ENCODE measurements at regions not wholly inside any gene's neighbourhood (a gene's known extent, or its start where the extent isn't known, plus 50 kb on each side); places are given as distances from the start of the nearest gene placed in this dataset.

GRCh38 chr20:63082308-63082938 is 75.7 kb upstream of the BHLHE23 start (continued):
- TF ChIP-seq NR2C2 (CRISPR knock-in tag; IDR thresholded peaks at IDR 0.05; ENCODE audit: borderline replicate concordance) (0 out of 2 replicates have a peak, but pooled peaks have one; percentile 36), THAP11 (CRISPR knock-in tag; IDR thresholded peaks at IDR 0.05) (peak; percentile 63), ZNF282 (IDR thresholded peaks at IDR 0.05; ENCODE audit: partially characterized antibody) (no peak), FOXM1 (CRISPR knock-in tag; IDR thresholded peaks at IDR 0.05) (0 out of 2 replicates have a peak, but pooled peaks have one; percentile 65), MEIS1 (CRISPR knock-in tag; IDR thresholded peaks at IDR 0.05; ENCODE audit: borderline replicate concordance) (peak; percentile 82; the same call in 1 of the 2 replicates), TEAD3 (CRISPR knock-in tag; optimal IDR thresholded peaks at IDR 0.05; ENCODE audit: borderline replicate concordance) (peak; percentile 50), SMAD9 (CRISPR knock-in tag; IDR thresholded peaks at IDR 0.05) (peak; percentile 92; the same call in 1 of the 2 replicates), HOXD1 (CRISPR knock-in tag; IDR thresholded peaks at IDR 0.05) (peak; percentile 93), HDAC6 (IDR thresholded peaks at IDR 0.05; ENCODE audit: low read depth, low read length) (no peak), SMYD3 (CRISPR knock-in tag; IDR thresholded peaks at IDR 0.05) (no peak), ZNF629 (CRISPR knock-in tag; conservative IDR thresholded peaks at IDR 0.05) (no peak), MEIS2 (CRISPR knock-in tag; IDR thresholded peaks at IDR 0.05) (peak; percentile 97), TFE3 (CRISPR knock-in tag; IDR thresholded peaks at IDR 0.05) (peak; percentile 90), MED8 (CRISPR knock-in tag; IDR thresholded peaks at IDR 0.05; ENCODE audit: insufficient replicate concordance) (no peak), ZNF101 (CRISPR knock-in tag; IDR thresholded peaks at IDR 0.05; ENCODE audit: borderline replicate concordance, low read depth) (no peak), IKZF4 (CRISPR knock-in tag; IDR thresholded peaks at IDR 0.05; ENCODE audit: borderline replicate concordance, low read depth, not compliant biosample characterization) (peak; percentile 98), TRIM22 (IDR thresholded peaks at IDR 0.05) (no peak), ARHGAP35 (CRISPR knock-in tag; IDR thresholded peaks at IDR 0.05; ENCODE audit: borderline replicate concordance) (no peak), ZNF780A (CRISPR knock-in tag; IDR thresholded peaks at IDR 0.05) (peak; percentile 58; the same call in 1 of the 2 replicates), ZBTB2 (CRISPR knock-in tag; IDR thresholded peaks at IDR 0.05; ENCODE audit: low read depth) (0 out of 2 replicates have a peak, but pooled peaks have one; percentile 33), RELA (CRISPR knock-in tag; IDR thresholded peaks at IDR 0.05) (0 out of 2 replicates have a peak, but pooled peaks have one; percentile 82), E2F1 (CRISPR knock-in tag; IDR thresholded peaks at IDR 0.05) (0 out of 2 replicates have a peak, but pooled peaks have one; percentile 36)

All from HepG2 (cell line).